ENCODE measurements at regions not wholly inside any gene's neighbourhood (a gene's known extent, or its start where the extent isn't known, plus 50 kb on each side); places are given as distances from the start of the nearest gene placed in this dataset.

DNA sequence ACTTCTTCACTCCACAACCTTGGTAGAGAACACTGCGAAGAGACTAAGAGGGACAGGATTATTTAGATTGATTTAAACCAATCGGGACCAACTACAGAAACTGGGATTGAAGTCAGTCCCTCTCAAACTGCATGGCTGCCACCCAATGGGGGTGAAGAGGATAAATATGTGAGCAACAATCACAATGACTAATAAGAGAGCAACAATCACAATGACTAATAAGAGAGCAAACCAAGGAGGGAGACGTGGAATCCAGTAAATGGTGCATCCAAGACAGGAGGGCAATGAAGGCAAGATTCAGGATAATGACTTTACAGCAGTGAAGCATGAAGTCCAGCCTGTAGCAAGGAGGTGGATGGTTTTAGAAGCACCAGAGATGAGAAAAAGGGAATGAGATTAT, 322.8 kb downstream of the TTLL7 start:
- no peak overlapping the region for H3K27ac Mint-ChIP-seq (ENCODE audit: unreplicated experiment)
- no peak overlapping the region for H3K4me3 Mint-ChIP-seq (ENCODE audit: unreplicated experiment)
- H3K36me3 Mint-ChIP-seq (ENCODE audit: unreplicated experiment), result no peaks in the 10 kb centered on the region
- H3K27me3 Mint-ChIP-seq (ENCODE audit: unreplicated experiment), result no peaks in the 10 kb centered on the region
- DNase-seq (ENCODE audit: extremely low spot score, unreplicated experiment), result no peak
- H3K9me3 Mint-ChIP-seq (ENCODE audit: unreplicated experiment), result no peaks in the 10 kb centered on the region
- H3K4me1 Mint-ChIP-seq (ENCODE audit: unreplicated experiment), result no peaks in the 10 kb centered on the region
- TF ChIP-seq, protein P1, sequence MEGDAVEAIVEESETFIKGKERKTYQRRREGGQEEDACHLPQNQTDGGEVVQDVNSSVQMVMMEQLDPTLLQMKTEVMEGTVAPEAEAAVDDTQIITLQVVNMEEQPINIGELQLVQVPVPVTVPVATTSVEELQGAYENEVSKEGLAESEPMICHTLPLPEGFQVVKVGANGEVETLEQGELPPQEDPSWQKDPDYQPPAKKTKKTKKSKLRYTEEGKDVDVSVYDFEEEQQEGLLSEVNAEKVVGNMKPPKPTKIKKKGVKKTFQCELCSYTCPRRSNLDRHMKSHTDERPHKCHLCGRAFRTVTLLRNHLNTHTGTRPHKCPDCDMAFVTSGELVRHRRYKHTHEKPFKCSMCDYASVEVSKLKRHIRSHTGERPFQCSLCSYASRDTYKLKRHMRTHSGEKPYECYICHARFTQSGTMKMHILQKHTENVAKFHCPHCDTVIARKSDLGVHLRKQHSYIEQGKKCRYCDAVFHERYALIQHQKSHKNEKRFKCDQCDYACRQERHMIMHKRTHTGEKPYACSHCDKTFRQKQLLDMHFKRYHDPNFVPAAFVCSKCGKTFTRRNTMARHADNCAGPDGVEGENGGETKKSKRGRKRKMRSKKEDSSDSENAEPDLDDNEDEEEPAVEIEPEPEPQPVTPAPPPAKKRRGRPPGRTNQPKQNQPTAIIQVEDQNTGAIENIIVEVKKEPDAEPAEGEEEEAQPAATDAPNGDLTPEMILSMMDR (IDR thresholded peaks at IDR 0.05), result no peak

DNA sequence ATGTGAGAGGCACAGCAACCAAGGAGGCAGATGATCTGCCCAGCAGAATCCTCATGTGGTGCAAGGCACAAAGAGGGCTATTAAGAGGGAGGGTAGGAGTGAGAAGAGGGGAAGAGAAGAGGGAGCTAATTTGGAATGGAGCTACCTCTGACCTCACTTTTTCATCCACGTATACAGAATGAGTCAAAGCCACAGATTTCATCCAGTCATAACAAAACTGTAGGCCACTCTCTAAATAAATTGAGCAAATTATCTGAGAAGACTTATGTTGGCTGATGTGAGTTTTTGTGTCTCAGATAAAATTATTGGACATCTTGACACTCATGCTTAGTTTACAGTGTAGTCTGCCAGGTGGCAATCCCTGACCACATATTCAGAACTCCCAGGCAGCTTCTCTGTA, 325.6 kb downstream of the TTLL7 start:
- TF ChIP-seq, protein P1 (IDR thresholded peaks at IDR 0.05), result no peak
- Mint-ChIP-seq H3K9me3 (ENCODE audit: unreplicated experiment) (no peaks in the 10 kb centered on the region), H3K27ac (ENCODE audit: unreplicated experiment) (no peak overlapping the region), H3K4me3 (ENCODE audit: unreplicated experiment) (no peak overlapping the region), H3K36me3 (ENCODE audit: unreplicated experiment) (no peaks in the 10 kb centered on the region), H3K4me1 (ENCODE audit: unreplicated experiment) (no peaks in the 10 kb centered on the region), H3K27me3 (ENCODE audit: unreplicated experiment) (no peaks in the 10 kb centered on the region)
- no peak for DNase-seq (ENCODE audit: extremely low spot score, unreplicated experiment)

DNA sequence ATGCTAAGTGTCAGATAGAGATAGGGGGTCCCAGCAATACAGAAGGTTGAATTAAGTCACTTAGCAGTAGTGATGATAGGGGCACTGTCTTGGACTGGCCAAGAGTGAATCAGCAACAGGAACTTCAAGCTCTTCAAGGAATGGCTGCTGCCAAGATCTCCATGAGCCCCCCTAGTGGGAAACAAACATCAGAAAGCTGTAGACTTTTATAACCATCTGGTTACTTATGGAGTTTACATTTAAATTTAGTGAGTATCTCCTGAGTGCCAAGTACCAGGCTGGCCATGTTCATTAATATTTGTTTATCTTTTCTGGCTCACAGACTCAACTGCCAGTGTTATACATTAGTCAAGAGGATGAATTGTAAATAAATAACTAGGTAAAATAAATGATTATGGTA, 327.3 kb downstream of the TTLL7 start:
- TF ChIP-seq, protein P1 (IDR thresholded peaks at IDR 0.05), result no peak
- Mint-ChIP-seq H3K36me3 (ENCODE audit: unreplicated experiment) (no peaks in the 10 kb centered on the region), H3K4me3 (ENCODE audit: unreplicated experiment) (no peak overlapping the region), H3K4me1 (ENCODE audit: unreplicated experiment) (no peaks in the 10 kb centered on the region), H3K27me3 (ENCODE audit: unreplicated experiment) (no peaks in the 10 kb centered on the region), H3K27ac (ENCODE audit: unreplicated experiment) (no peak overlapping the region), H3K9me3 (ENCODE audit: unreplicated experiment) (no peaks in the 10 kb centered on the region)
- DNase-seq (ENCODE audit: extremely low spot score, unreplicated experiment), result no peak

DNA sequence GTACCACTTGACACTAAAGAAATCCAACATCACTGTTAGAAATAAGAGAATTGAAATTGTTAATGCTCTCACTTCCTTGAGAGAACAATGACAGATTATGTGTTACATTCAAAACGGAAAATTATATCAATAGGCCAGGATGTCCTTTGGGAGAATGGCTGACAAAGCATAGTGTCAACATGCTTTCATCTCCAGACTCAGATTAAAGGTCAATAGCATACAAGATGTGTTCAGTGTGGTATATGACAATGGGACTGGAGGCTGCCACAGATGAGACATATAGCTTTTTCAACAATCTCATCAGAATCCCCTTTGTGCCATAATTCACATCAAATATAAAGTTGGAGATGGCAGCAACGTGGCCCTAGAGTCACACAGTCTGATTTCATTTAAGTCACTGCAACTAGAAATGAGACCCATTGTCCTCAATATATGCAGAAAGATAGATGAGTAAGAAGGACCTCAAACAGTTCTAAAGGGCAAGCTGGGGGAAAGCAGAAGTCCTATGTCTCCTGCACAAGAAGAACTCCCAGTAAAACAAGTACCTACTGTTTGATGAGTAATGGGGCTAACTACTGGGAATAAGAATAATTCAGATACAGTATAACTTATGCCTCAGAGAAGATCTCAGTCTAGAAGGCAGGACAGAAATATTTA, 327.9 kb downstream of the TTLL7 start:
- DNase-seq (ENCODE audit: extremely low spot score, unreplicated experiment), result no peak
- Mint-ChIP-seq H3K4me1 (ENCODE audit: unreplicated experiment) (no peaks in the 10 kb centered on the region), H3K4me3 (ENCODE audit: unreplicated experiment) (no peak overlapping the region), H3K36me3 (ENCODE audit: unreplicated experiment) (no peaks in the 10 kb centered on the region), H3K9me3 (ENCODE audit: unreplicated experiment) (no peaks in the 10 kb centered on the region), H3K27me3 (ENCODE audit: unreplicated experiment) (no peaks in the 10 kb centered on the region), H3K27ac (ENCODE audit: unreplicated experiment) (no peak overlapping the region)
- TF ChIP-seq, protein P1 (IDR thresholded peaks at IDR 0.05), result no peak

DNA sequence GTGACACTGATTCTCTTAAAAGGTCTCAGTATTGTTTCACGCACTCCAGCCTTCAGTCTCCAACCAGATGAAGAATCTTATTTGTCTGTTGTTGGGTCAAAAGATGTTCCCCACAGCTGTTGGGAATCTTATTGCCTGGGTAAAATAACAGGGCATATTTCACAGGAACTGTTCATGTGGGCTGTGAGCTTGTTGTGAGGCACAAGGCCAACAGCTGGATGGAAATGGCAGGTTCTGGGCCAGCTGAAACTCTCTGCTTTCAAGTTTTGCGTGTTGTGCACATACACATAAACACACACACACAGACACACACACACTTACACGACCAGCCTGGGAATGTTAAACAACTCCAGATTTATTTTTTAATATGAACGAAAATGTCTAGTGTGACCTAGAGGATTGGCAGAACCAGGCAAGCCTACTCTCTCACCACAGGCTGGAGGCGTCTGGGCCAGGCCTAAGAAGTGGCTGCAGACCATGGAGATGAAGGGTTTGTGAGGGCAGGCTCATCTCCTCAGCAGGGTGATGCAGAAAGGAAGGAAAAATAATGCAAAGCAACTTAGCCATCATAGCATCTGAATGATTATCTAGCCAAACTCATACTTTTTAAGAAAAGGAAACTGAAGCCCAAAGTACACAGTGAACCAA, 357.0 kb downstream of the TTLL7 start:
- DNase-seq (ENCODE audit: extremely low spot score, unreplicated experiment), result no peak
- TF ChIP-seq, protein P1 (IDR thresholded peaks at IDR 0.05), result no peak
- Mint-ChIP-seq H3K4me3 (ENCODE audit: unreplicated experiment) (no peak overlapping the region), H3K27ac (ENCODE audit: unreplicated experiment) (no peak overlapping the region), H3K27me3 (ENCODE audit: unreplicated experiment) (peaks cover 15% of the 10 kb centered on the region), H3K36me3 (ENCODE audit: unreplicated experiment) (no peaks in the 10 kb centered on the region), H3K4me1 (ENCODE audit: unreplicated experiment) (peaks cover 6% of the 10 kb centered on the region), H3K9me3 (ENCODE audit: unreplicated experiment) (no peaks in the 10 kb centered on the region)

Data from osteocyte (in vitro differentiated cells).